HG03460 (cell line): ENCODE measurements at regions not wholly inside any gene's neighbourhood (a gene's known extent, or its start where the extent isn't known, plus 50 kb on each side); places are given as distances from the start of the nearest gene placed in this dataset.

Experiments
- ATAC-seq: cut with Tn5 transposase; IDR thresholded peaks from one replicate; pipeline ENCODE4 v1.9.1; 2021; ENCODE audit not compliant: unreplicated experiment

DNA sequence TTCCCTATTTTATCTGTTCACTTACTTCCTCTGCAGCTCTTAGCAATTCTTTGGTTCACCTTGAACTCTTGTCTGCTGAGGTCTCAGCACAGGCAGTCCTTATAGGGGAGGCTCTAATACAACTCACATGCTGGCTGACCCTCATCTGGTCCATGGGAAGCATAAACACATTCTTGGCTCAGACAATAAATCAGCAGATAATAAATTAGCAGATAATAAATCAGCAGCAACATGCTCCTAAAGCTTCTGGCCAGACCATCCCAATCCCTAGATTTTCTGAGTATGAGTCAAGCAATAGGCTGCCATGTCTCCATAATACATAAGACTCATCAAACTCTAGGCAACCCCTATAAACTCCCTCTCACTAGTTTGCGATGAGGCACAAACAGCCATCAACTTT lies 208.6 kb upstream of the STEAP4 start:
- no peak for ATAC-seq

DNA sequence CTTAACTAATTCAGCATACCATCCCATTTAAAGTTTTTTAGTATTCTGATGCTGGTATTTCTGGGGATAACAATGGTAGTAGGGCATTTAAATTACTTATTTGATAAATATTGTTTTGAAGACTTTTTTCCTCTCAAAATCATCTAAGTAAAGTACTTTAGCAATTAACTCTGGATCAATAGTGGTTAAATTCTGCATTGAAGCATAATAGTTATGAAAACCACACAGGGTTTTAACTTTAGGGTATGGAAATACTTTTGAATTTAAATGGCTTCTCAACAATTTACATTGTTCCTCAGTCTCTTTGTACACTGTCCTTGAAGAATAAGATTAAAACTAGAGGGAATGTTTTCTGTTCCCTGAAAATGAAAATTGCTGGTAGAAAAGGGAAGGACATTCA lies 202.6 kb upstream of the STEAP4 start:
- no peak for ATAC-seq

DNA sequence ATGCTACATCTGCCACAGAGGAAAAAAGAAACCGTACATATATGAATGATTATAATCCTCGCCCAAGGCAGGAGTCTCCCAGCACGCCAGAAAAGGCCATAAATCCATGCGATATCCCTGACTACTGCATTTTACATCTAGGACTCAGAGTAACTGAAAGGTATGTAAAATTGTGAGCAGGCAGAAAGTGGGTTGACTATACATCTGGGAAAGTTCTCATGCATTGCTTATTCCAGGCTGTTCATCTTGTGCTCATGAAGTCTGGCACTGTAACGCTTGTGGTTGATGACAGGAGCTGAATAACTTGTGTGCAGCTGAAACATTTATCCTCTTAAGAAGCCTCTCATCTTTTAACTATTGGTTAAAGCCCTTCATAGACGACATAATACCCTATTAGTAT lies 193.4 kb upstream of the STEAP4 start:
- ATAC-seq = no peak

DNA sequence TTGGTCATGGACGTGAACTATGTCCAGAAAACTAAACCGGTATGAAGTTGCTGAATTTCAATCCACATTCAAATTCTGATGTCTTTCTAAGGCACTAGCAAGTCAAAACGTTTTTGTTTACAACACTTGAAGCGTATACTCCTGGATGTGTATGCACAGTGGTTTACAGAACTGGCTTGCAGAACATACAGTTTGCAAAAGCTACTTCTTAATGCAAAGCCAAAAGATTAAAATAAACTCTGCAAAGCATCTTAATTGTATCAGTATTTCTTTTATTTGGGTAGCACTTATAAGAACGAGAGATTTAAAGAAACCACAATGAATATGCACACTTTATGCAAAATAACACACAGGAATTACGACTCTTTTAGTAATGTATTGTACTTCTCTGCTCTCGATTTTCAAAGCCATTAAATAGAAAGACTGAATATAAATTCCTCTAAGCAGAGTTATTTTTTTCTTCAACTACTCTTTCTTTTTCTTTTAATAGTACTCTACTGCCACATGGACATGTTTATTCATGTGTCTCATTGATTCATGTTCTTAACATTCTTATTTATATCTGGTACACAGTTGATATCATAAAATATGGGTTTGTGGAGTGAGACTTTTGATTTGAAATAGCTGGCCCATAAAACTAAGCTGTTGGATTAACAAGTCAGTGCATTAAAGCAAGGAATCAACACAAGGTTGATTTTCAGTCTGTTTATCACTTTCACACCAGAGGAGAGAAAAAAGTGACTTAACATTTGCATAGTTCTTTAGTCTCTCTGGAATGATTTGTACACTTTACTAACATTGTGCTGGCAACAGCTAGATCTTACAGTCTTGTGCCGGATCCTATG lies 189.4 kb upstream of the STEAP4 start:
- ATAC-seq = no peak

DNA sequence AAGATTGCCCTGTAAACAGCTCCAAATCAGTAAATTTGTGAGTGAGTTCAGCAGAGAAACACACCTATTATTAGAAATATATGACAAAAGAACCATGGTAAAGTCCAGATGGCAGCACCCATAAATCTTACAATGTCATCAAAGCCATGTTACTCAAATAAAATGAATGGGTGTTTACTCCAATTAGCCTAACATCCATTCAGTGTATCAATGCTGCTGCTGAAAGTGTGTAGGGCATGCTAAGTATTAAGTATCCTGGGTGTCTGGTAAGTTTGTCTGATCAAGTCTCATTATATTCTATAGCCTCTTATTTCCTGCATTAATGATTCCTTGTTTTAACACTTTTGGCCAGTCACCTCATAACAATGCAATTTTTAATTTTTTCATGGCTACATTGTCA lies 185.5 kb upstream of the STEAP4 start:
- no peak for ATAC-seq

DNA sequence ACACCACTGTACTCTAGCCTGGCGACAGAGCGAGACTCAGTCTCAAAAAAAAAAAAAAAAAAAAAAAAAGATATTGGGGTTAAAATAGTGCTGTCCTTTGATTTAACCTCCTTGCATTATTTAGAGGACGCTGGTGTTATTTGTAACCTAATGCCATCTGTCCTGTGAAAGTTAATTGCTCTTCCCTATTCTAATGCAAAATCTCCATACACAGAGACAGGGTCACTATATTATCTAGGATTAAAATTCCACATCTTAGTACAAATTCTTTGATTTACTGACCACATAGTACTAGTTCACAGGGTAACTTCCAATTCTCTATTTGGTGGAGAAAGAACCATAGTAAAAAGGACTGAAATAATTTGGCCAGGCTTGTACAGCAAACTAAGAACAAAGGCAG lies 184.2 kb upstream of the STEAP4 start:
- no peak for ATAC-seq

DNA sequence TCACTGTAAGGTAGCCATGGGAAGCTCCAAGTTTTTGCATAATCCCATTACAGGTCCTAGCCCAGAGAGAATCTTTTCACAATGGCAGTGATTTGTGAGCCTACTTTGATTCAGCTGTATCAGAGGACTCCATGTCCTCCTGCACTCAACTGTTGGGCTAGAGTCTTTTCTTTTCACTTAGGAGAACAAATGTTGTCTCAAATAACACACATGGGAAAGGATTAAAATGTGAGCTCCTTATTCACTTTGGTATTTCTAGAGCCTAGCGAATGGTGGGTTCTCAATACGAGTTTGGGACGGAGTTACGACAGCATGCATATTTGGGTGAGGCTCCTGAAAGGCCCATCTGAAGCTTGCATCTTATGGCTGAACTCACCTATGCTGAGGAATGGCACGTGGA lies 183.5 kb upstream of the STEAP4 start:
- ATAC-seq = no peak

DNA sequence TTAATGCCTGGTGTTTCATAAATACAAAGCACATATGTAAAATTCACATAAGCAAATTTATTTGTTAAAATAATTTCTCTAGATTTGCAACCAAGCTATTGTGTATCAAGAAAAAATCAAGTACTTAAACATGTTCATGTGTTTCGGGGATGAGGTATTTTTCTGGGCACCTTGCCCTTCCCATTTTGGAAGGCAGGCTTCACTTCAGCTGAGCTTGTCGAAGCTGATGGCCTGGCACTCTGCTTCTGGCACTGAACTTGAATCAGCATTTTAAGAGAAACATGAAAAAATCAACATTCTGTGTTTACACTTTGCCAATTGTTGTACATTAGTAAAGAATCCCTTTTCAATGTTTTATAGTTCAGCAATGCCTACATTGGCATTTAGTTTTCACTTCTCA lies 179.1 kb upstream of the STEAP4 start:
- ATAC-seq = no peak

DNA sequence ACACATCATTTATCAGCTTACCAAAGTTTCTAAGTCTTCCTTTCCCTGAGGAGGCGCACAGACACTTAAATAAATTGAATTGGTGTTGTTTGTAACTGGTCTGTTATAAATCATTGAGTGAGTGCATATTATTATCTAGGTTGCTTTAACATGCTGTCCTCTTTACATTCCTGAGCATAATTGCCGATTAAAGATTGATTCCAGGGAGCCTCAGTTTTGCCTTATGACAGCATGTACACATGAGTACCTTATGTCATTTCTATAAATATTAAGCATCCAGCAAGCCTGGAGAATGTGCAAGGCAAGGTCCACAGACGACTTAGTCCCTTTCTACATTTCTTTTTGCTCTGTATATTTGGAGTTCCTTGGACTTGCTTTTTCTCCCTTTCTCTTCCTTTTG lies 177.9 kb upstream of the STEAP4 start:
- ATAC-seq = no peak

DNA sequence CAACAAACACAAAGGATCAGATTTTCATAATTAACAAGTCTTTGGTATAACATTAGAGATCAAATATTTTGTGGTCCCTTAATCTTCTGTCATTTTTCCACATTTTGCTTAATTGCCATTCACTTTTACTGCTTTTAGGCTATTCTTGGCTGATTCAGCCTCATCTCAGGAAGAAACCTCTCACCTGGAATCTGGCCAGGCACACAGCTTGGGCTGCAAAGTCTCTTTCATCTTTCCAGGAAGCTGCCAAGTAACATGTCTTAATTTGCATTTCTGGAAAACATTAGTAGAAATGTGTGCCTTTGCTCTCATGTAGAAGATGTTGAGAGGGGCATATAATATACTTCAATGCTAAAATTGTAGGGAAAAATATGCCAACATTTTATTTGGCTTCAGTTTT lies 174.2 kb upstream of the STEAP4 start:
- no peak for ATAC-seq

DNA sequence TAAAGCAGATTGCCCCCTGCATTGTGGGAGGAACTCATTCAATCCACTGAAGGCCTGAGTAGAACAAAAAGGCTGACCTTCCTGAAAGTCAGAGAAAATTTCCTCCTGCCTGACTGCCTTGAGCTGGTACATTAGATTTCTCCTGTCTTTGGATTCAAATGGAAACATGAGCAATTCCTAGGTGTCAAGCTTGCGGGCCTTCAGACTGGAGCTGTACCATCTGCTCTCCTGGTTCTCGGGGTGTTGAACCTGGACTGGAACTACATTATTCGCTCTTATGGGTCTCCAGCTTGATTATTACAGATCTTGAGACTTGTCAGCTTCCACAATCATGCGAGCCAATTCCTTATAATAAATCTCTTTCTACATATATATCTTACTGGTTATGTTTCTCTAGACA lies 173.6 kb upstream of the STEAP4 start:
- ATAC-seq = no peak

DNA sequence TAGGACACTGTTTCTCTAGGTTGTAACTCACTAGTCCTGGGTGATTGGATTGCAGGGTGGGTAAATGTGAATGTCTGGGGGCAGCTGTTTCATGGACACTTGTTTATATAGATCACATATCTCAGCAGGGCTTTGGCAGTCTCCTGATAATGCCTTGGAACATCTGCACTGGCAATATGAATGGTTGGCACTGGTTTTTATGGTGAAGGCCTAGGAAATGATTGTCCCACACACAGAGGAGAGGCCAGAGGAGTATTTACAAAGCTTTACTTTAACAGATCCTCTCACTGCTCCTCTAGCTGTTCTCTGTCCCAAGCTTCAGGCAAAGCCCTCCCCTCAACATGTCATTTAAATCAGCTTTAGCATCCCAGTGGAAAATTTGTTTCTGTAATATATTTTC lies 171.3 kb upstream of the STEAP4 start:
- no peak for ATAC-seq

DNA sequence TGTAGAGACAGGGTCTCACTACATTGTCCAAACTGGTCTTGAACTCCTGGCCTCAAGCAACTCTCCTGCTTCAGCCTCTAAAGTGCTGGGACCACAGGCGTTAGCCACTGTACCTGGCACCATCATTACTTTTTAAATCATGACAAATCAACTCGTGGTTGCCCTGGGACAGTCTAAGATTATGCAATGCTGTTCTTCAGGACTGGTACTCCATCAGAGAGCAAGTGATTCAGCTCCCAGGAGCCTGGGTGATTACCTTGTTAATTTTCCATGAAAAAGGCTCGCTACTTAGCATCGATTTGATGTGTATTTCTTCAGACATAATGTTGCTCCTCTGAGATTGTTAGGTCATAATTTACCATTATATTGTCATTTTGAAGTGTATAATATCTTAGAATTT lies 158.9 kb upstream of the STEAP4 start:
- no peak for ATAC-seq

DNA sequence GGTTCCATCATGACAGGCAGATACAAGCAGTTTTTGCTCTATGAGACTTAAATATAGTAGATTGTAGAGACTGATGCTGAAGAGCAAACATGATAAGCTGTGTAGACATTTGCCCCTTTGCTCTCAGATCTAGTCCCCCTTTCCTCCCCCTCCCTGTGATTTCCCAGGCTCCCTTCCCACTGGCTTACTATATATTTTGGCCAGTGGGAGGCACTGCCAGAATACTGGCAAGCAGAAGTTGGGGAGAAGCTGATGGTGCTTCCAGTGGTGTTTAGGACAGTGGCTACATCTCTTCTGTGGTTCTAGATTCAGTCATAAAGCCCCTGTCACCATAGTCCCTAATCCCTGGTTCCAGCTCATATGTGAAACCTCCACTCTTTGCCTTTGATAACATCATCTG lies 156.1 kb upstream of the STEAP4 start:
- no peak for ATAC-seq

DNA sequence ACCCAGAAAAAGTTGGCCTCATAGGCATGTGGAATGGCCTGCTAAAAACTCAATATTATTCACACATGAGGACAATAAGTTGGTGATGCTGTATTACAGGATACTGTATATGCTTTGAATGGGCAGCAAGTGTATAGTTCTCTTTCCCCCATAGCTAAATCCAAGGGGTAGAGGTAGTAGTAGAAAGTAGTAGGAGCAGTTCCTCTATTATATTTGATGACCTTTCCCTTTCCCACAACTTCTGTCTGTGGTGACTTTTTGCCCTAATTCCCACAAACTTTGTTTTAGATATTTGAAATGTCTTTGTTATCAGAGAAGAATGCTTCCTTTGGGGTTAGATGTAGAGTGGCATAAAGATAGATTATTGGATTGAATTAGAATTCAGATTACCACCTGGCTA lies 154.0 kb upstream of the STEAP4 start:
- no peak for ATAC-seq

DNA sequence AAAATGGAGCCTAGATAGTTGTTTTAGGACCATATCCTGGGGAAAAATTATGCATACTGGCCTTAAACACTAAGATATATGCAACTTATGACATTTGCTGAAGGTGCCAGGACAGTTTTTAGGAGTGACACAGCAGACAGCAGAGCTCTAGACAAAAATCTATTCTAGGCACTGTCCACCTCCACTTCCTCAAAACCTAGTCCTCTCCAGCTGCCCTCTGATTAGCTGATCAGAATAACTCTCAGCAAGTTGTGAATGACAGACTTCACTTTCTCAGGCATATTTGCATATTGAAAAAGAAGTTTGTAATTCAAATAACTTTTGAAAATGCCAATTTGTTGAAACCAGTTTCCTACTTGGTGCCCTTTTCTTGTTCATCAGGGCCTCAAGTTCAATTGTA lies 152.3 kb upstream of the STEAP4 start:
- no peak for ATAC-seq

DNA sequence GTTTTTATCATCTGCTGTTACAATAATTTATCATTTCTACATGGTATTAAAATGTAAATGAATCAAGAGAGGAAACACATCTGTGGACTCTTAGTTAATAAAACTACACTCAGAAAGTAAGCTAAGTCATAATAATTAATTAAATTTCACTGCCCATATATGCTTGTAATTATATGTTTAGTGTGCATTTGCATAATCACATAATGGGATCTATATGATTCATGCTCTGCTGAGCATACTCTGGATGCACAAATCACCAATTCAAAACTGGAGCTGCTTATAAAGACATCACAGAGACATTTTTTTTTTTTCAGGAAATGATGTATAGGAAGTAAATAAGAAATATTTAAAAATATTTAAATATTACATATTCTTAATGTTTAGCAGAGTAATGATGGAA lies 151.6 kb upstream of the STEAP4 start:
- ATAC-seq = no peak

DNA sequence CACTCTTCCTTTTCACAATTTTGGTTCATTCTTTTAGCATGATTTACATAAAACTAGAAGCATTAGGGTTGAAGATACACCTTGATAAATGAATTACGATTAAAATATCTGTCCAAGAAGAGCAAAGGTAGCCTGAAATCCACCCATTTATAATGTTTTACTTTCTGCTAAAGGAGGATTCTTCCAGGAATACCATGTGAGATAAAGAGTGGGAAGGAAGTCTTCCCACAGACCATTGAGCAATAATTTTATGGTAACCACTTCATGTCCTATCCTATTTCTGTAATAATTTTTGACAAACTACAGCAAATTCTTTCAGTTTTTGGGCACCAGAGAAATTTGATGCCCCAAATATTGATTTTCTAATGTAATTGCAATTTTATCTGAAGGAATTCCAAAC lies 150.6 kb upstream of the STEAP4 start:
- ATAC-seq = no peak

DNA sequence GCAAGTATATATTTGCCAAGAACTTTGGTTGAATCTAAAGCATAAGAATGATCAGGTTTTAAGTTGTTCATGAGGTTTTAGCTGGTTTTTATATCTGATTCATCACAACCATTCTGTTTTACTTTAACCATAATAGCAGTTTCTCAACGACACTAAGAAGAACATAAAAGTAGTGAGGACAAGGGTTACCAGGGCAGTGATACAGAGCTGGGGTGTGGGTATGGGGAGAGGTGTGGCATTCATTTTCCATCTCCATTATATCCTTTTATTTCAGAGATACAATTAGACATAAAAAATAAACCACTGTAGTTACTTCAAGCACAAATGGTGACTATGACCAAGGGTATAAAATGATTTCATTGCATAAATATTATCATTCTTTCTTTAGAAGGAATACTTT lies 149.8 kb upstream of the STEAP4 start:
- no peak for ATAC-seq

DNA sequence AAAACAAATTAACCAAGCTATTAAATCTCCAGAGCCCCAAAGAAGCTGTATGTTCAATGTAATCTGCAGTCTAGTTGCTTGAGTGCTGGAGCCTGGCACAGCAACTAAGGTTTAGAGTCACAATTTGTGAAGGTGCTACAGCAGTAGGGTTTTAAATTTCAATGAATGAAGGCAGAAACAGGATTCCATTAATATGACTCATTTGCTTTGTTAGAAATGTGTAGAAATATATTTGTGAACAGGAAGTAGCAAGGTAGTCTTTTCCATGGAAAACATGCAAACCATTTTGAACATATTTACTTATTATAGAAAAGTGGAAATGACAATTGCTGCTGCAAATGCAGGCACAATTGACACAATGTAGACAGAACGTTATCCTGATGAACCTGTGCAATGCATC lies 149.0 kb upstream of the STEAP4 start:
- no peak for ATAC-seq

DNA sequence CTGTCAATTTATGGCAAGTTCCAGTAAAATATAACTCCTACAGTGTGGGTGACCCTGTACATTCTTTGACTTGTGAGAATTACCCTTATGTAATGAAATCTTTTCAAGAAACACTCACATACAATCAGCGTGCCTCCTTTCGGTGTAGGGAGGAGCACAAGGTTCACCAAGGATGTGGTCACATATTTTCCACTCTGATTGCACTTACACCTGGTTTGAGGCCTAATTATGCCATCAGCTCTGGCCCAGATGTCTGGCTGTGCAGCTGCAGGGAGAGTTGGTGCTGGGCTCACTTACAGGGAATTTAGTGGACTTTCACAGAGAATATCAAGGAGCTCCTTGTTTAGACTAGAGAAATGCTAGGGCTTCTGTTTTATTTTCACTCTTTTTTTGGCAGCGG lies 146.0 kb upstream of the STEAP4 start:
- ATAC-seq = no peak

DNA sequence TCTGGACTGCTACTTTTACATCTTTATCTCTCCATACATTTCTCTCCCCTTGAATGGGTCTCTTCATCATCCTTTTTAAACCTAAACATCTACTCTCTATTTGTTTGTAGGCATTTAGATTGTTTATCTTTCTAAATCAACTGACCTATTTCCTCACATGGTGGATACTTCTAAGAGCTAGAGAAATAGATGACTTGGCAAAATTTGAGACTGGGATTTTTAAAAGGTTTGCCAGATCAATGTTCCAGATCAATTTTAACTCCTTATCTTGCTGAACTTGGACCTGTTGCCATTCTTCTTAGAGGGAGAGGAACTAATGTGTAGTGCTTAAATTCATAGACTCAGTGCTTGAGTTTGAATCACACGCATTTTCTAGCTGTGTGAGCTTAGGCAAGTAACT lies 144.2 kb upstream of the STEAP4 start:
- no peak for ATAC-seq

DNA sequence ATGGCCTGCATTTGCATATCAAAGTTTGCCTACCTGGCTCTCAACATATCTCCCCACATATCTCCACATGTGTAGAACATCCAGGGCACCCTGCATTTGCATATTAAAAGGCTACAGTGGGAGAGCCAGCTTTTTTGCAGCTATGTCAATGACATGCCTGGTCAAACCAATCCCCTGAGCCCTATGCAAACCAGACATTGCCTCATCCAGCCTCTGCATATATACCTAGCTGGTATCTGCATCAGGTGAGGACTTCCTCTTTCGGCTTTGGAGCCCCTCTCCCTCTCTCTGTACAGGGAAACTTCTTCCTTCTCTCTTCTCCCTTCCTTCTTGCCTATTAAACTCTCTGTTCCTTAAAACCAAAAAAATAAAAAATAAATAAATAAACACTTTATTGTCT lies 142.7 kb upstream of the STEAP4 start:
- no peak for ATAC-seq
